GM23338 (cell line): ENCODE measurements at regions not wholly inside any gene's neighbourhood (a gene's known extent, or its start where the extent isn't known, plus 50 kb on each side); places are given as distances from the start of the nearest gene placed in this dataset.

ENCODE experiments used
- ATAC-seq: fragments of 200-7000 bp; cut with Tn5 transposase; 3 replicates; pipeline ENCODE4 v1.9.1; 2020
- DNase-seq: peaks from one replicate; pipeline ENCODE4 v3.0.0-alpha.2; 2015; ENCODE audit warnings: low spot score
- H2AFZ ChIP-seq: fragments of 200-600 bp; sonication (generic); 2 replicates; pipeline ENCODE4 v1.8.0; 2016; ENCODE audit warnings: antibody characterized with exemption, mild to moderate bottlenecking, moderate library complexity
- H3F3A ChIP-seq: fragments of 200-600 bp; sonication (generic); replicated peaks from 2 replicates; pipeline ENCODE4 v1.8.0; 2017; ENCODE audit warnings: antibody characterized with exemption, mixed run types, low read depth
- H3K27ac ChIP-seq: fragments of 200-600 bp; sonication (generic); 2 replicates; pipeline ENCODE4 v1.6.1; 2016; ENCODE audit warnings: low read depth
- H3K27me3 ChIP-seq: fragments of 200-600 bp; sonication (generic); 2 replicates; pipeline ENCODE4 v1.8.0; 2016; ENCODE audit warnings: mild to moderate bottlenecking, mixed run types, moderate library complexity; ENCODE audit not compliant: insufficient read depth
- H3K36me3 ChIP-seq: fragments of 200-600 bp; sonication (generic); 2 replicates; pipeline ENCODE4 v1.8.0; 2016; ENCODE audit warnings: mild to moderate bottlenecking; ENCODE audit not compliant: insufficient read depth
- H3K4me1 ChIP-seq: fragments of 200-600 bp; sonication (generic); 2 replicates; pipeline ENCODE4 v1.8.0; 2016; ENCODE audit warnings: mild to moderate bottlenecking, moderate library complexity; ENCODE audit not compliant: insufficient read depth
- H3K4me2 ChIP-seq: fragments of 200-600 bp; sonication (generic); 2 replicates; pipeline ENCODE4 v1.7.1; 2017; ENCODE audit warnings: mixed run types
- H3K4me3 ChIP-seq: fragments of 200-600 bp; sonication (generic); 2 replicates; pipeline ENCODE4 v1.6.1; 2016; ENCODE audit warnings: mixed run types
- H3K79me2 ChIP-seq: fragments of 200-600 bp; sonication (generic); replicated peaks from 2 replicates; pipeline ENCODE4 v1.8.0; 2017; ENCODE audit warnings: mild to moderate bottlenecking; ENCODE audit not compliant: insufficient read depth
- H3K9me2 ChIP-seq: fragments of 200-600 bp; sonication (generic); 2 replicates; pipeline ENCODE4 v1.8.0; 2017; ENCODE audit not compliant: insufficient read depth
- H4K20me1 ChIP-seq: fragments of 200-600 bp; sonication (generic); replicated peaks from 2 replicates; pipeline ENCODE4 v1.8.0; 2017; ENCODE audit warnings: mild to moderate bottlenecking; ENCODE audit not compliant: insufficient read depth
- H3K27ac Mint-ChIP-seq: 2 replicates; pipeline ENCODE4 v1.8.0; 2020; ENCODE audit warnings: inconsistent platforms, mild to moderate bottlenecking, moderate library complexity, mixed read lengths
- H3K27me3 Mint-ChIP-seq: 3 replicates; pipeline ENCODE4 v1.8.0; 2022; ENCODE audit warnings: low read depth, mild to moderate bottlenecking, moderate library complexity, mixed read lengths, inconsistent platforms; ENCODE audit not compliant: insufficient read depth, poor library complexity
- H3K36me3 Mint-ChIP-seq: 3 replicates; pipeline ENCODE4 v1.8.0; 2021; ENCODE audit warnings: low read depth, mild to moderate bottlenecking, inconsistent platforms, moderate library complexity, mixed read lengths
- H3K4me1 Mint-ChIP-seq: 3 replicates; pipeline ENCODE4 v1.8.0; 2020; ENCODE audit warnings: mild to moderate bottlenecking, inconsistent platforms, mixed read lengths
- H3K4me3 Mint-ChIP-seq: 3 replicates; pipeline ENCODE4 v1.8.0; 2021; ENCODE audit warnings: moderate library complexity, mild to moderate bottlenecking, inconsistent platforms, mixed read lengths
- H3K9me3 Mint-ChIP-seq: 3 replicates; pipeline ENCODE4 v1.8.0; 2020; ENCODE audit warnings: moderate library complexity, mild to moderate bottlenecking, inconsistent platforms, mixed read lengths
- CREB1 ChIP-seq: fragments of 250-450 bp; sonication (Bioruptor Pico); IDR thresholded peaks from 2 replicates; pipeline ENCODE4 v1.5.0; 2020; ENCODE audit warnings: low read depth, mild to moderate bottlenecking, moderate library complexity
- EZH2 ChIP-seq: fragments of 200-600 bp; sonication (generic); IDR thresholded peaks from one replicate; pipeline ENCODE4 v1.8.0; 2017; ENCODE audit warnings: antibody characterized with exemption, mild to moderate bottlenecking, low read depth; ENCODE audit not compliant: unreplicated experiment
- JUNB ChIP-seq: IDR thresholded peaks from one replicate; pipeline ENCODE4 v1.6.1; 2016; ENCODE audit warnings: antibody characterized with exemption; ENCODE audit not compliant: unreplicated experiment
- NANOG ChIP-seq: IDR thresholded peaks from 2 replicates; pipeline ENCODE4 v1.6.1; 2016; ENCODE audit warnings: antibody characterized with exemption, borderline replicate concordance
- STAT1 ChIP-seq: IDR thresholded peaks from one replicate; pipeline ENCODE4 v1.6.1; 2016; ENCODE audit warnings: antibody characterized with exemption; ENCODE audit not compliant: unreplicated experiment
- ZNF114 ChIP-seq: fragments of 250-450 bp; sonication (Bioruptor Pico); IDR thresholded peaks from 2 replicates; pipeline ENCODE4 v1.5.0; 2020; ENCODE audit warnings: mild to moderate bottlenecking, moderate library complexity
- TF ChIP-seq, protein P1 (sequence below): IDR thresholded peaks from one replicate; pipeline ENCODE4 v1.6.1; 2018; ENCODE audit warnings: antibody characterized with exemption; ENCODE audit not compliant: unreplicated experiment
- TF ChIP-seq, protein P2 (sequence below): fragments of 250-450 bp; sonication (Bioruptor Pico); IDR thresholded peaks from 2 replicates; pipeline ENCODE4 v1.5.0; 2020; ENCODE audit warnings: mild to moderate bottlenecking, moderate library complexity
- TF ChIP-seq, protein P3 (sequence below): IDR thresholded peaks from 2 replicates; pipeline ENCODE4 v1.6.1; 2016; ENCODE audit warnings: antibody characterized with exemption

DNA sequence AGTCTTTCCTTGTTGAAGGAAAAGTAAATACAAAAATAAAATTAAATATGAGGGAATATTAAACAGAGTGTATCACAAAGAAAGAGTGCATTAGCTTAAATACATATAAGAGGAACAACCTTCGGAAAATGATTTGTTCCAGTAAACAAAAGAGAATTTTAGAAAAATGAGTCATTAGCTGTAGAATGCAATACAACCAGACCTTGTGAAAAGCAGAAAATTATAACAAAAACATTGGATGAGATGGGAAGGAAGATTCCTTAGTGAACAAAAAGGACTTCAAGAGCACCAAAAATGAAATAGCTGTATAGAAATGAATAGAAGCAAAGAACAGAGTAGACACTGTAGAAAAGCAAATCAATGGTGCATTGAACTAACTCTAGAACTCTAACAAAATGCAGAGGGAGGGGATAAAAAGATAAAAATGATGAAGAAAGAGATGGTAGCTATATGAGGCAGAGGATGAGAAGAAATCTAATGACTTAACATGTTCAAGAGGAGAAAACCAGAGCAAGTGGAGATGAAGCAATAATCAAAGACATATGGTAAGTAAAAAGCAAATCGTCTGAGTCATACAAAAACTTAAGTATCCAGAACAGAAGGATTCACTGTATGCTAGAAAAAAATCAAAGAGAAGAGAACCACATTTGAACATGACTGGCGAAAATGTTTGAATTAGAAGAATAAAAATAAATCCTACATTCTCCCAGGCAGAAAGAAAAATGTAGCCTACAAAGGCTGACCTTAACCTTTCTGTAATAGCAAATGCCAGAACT is 190.5 kb downstream of the TMEM26 start (continued):
- no peak for TF ChIP-seq NANOG
- no peak for TF ChIP-seq STAT1
- TF ChIP-seq, protein P1, sequence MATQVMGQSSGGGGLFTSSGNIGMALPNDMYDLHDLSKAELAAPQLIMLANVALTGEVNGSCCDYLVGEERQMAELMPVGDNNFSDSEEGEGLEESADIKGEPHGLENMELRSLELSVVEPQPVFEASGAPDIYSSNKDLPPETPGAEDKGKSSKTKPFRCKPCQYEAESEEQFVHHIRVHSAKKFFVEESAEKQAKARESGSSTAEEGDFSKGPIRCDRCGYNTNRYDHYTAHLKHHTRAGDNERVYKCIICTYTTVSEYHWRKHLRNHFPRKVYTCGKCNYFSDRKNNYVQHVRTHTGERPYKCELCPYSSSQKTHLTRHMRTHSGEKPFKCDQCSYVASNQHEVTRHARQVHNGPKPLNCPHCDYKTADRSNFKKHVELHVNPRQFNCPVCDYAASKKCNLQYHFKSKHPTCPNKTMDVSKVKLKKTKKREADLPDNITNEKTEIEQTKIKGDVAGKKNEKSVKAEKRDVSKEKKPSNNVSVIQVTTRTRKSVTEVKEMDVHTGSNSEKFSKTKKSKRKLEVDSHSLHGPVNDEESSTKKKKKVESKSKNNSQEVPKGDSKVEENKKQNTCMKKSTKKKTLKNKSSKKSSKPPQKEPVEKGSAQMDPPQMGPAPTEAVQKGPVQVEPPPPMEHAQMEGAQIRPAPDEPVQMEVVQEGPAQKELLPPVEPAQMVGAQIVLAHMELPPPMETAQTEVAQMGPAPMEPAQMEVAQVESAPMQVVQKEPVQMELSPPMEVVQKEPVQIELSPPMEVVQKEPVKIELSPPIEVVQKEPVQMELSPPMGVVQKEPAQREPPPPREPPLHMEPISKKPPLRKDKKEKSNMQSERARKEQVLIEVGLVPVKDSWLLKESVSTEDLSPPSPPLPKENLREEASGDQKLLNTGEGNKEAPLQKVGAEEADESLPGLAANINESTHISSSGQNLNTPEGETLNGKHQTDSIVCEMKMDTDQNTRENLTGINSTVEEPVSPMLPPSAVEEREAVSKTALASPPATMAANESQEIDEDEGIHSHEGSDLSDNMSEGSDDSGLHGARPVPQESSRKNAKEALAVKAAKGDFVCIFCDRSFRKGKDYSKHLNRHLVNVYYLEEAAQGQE = no peak
- no peak for TF ChIP-seq EZH2
- no peak for TF ChIP-seq ZNF114 (CRISPR knock-in tag)

DNA sequence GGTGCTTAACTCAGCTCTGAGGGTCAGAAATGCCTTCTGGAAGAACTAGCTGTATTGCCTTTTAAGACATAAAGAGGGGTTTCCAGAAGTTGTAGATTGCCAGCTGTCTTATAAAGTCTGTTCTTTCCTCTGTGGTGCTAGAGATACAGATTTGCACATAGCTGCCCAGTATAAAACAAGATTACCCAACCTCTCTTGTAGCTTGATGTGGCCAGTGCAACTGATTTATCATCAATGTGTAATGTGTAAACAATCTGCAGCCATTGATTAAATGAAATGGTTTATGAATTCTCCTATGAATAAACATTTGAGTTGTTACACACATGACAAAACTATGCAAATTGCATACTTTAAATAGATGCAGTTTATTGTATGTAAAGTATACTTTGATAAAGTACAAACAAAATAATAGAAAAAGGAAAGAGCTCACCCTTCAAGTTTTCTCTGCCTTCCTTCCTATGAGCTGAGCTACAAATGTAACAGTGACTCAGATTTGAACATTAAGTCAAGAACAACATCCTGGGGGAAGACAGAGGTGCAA is 195.2 kb downstream of the TMEM26 start:
- ATAC-seq = no peak
- H3K27me3 Mint-ChIP-seq = peaks cover 5% of the 10 kb centered on the region
- DNase-seq = no peak
- no peak overlapping the region for H3K27ac ChIP-seq
- no peaks in the 10 kb centered on the region for H3K79me2 ChIP-seq
- H4K20me1 ChIP-seq = no peaks in the 10 kb centered on the region
- H3K36me3 ChIP-seq = no peaks in the 10 kb centered on the region
- H3K9me2 ChIP-seq = peaks cover 6% of the 10 kb centered on the region; the same call in 1 of the 2 replicates
- no peak overlapping the region for H3K4me2 ChIP-seq
- H3F3A ChIP-seq = no peaks in the 10 kb centered on the region
- H3K4me1 Mint-ChIP-seq = no peaks in the 10 kb centered on the region
- no peak overlapping the region for H2AFZ ChIP-seq
- no peaks in the 10 kb centered on the region for H3K27me3 ChIP-seq
- H3K4me1 ChIP-seq = no peaks in the 10 kb centered on the region
- H3K27ac Mint-ChIP-seq = no peak overlapping the region
- no peak overlapping the region for H3K4me3 Mint-ChIP-seq
- no peaks in the 10 kb centered on the region; the same call in 2 of the 3 replicates for H3K36me3 Mint-ChIP-seq
- H3K4me3 ChIP-seq = no peak overlapping the region
- peaks cover 16% of the 10 kb centered on the region; the same call in 2 of the 3 replicates for H3K9me3 Mint-ChIP-seq
- no peak for TF ChIP-seq CREB1 (CRISPR knock-in tag)
- TF ChIP-seq ZNF114 (CRISPR knock-in tag) = no peak
- TF ChIP-seq, protein P1 = no peak
- TF ChIP-seq, protein P2, sequence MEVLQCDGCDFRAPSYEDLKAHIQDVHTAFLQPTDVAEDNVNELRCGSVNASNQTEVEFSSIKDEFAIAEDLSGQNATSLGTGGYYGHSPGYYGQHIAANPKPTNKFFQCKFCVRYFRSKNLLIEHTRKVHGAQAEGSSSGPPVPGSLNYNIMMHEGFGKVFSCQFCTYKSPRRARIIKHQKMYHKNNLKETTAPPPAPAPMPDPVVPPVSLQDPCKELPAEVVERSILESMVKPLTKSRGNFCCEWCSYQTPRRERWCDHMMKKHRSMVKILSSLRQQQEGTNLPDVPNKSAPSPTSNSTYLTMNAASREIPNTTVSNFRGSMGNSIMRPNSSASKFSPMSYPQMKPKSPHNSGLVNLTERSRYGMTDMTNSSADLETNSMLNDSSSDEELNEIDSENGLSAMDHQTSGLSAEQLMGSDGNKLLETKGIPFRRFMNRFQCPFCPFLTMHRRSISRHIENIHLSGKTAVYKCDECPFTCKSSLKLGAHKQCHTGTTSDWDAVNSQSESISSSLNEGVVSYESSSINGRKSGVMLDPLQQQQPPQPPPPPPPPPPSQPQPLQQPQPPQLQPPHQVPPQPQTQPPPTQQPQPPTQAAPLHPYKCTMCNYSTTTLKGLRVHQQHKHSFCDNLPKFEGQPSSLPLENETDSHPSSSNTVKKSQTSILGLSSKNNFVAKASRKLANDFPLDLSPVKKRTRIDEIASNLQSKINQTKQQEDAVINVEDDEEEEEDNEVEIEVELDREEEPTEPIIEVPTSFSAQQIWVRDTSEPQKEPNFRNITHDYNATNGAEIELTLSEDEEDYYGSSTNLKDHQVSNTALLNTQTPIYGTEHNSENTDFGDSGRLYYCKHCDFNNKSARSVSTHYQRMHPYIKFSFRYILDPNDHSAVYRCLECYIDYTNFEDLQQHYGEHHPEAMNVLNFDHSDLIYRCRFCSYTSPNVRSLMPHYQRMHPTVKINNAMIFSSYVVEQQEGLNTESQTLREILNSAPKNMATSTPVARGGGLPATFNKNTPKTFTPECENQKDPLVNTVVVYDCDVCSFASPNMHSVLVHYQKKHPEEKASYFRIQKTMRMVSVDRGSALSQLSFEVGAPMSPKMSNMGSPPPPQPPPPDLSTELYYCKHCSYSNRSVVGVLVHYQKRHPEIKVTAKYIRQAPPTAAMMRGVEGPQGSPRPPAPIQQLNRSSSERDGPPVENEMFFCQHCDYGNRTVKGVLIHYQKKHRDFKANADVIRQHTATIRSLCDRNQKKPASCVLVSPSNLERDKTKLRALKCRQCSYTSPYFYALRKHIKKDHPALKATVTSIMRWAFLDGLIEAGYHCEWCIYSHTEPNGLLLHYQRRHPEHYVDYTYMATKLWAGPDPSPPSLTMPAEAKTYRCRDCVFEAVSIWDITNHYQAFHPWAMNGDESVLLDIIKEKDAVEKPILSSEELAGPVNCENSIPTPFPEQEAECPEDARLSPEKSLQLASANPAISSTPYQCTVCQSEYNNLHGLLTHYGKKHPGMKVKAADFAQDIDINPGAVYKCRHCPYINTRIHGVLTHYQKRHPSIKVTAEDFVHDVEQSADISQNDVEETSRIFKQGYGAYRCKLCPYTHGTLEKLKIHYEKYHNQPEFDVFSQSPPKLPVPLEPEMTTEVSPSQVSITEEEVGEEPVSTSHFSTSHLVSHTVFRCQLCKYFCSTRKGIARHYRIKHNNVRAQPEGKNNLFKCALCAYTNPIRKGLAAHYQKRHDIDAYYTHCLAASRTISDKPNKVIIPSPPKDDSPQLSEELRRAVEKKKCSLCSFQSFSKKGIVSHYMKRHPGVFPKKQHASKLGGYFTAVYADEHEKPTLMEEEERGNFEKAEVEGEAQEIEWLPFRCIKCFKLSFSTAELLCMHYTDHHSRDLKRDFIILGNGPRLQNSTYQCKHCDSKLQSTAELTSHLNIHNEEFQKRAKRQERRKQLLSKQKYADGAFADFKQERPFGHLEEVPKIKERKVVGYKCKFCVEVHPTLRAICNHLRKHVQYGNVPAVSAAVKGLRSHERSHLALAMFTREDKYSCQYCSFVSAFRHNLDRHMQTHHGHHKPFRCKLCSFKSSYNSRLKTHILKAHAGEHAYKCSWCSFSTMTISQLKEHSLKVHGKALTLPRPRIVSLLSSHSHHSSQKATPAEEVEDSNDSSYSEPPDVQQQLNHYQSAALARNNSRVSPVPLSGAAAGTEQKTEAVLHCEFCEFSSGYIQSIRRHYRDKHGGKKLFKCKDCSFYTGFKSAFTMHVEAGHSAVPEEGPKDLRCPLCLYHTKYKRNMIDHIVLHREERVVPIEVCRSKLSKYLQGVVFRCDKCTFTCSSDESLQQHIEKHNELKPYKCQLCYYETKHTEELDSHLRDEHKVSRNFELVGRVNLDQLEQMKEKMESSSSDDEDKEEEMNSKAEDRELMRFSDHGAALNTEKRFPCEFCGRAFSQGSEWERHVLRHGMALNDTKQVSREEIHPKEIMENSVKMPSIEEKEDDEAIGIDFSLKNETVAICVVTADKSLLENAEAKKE (CRISPR knock-in tag) = no peak
- no peak for TF ChIP-seq EZH2
- TF ChIP-seq, protein P3, sequence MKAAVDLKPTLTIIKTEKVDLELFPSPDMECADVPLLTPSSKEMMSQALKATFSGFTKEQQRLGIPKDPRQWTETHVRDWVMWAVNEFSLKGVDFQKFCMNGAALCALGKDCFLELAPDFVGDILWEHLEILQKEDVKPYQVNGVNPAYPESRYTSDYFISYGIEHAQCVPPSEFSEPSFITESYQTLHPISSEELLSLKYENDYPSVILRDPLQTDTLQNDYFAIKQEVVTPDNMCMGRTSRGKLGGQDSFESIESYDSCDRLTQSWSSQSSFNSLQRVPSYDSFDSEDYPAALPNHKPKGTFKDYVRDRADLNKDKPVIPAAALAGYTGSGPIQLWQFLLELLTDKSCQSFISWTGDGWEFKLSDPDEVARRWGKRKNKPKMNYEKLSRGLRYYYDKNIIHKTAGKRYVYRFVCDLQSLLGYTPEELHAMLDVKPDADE = no peak
- TF ChIP-seq STAT1 = no peak
- no peak for TF ChIP-seq JUNB
